ENCODE measurements at regions not wholly inside any gene's neighbourhood (a gene's known extent, or its start where the extent isn't known, plus 50 kb on each side); places are given as distances from the start of the nearest gene placed in this dataset.

GRCh38 chr9:16057541-16057940 is 504.7 kb downstream of the CCDC171 start:
- H3K36me3 ChIP-seq, result no peaks in the 10 kb centered on the region
- no peaks in the 10 kb centered on the region for H3K27me3 ChIP-seq
- H3K4me3 ChIP-seq, result no peak overlapping the region
- no peaks in the 10 kb centered on the region for H3K9me3 ChIP-seq
- no peaks in the 10 kb centered on the region for H3K4me1 ChIP-seq
- H3K27ac ChIP-seq, result no peak overlapping the region
- TF ChIP-seq POLR2A (IDR thresholded peaks at IDR 0.05) (no peak), EP300 (IDR thresholded peaks at IDR 0.05) (no peak), CTCF (IDR thresholded peaks at IDR 0.05) (no peak)
- 86 to 93% methylated on average over 4 of the region's 4 CpGs for WGBS, 2 donors
- DNase-seq (ENCODE audit: low spot score in 2 of 2), result no peak

GRCh38 chr9:16058131-16058549 is 505.3 kb downstream of the CCDC171 start:
- no peak for DNase-seq (ENCODE audit: low spot score in 2 of 2)
- TF ChIP-seq CTCF (IDR thresholded peaks at IDR 0.05) (no peak), EP300 (IDR thresholded peaks at IDR 0.05) (no peak), POLR2A (IDR thresholded peaks at IDR 0.05) (no peak)
- no peaks in the 10 kb centered on the region for H3K27me3 ChIP-seq
- H3K27ac ChIP-seq, result no peak overlapping the region
- 55 to 56% methylated on average over 7 of the region's 7 CpGs for WGBS, 2 donors
- no peak overlapping the region for H3K4me3 ChIP-seq
- no peaks in the 10 kb centered on the region for H3K4me1 ChIP-seq
- H3K36me3 ChIP-seq, result no peaks in the 10 kb centered on the region
- no peaks in the 10 kb centered on the region for H3K9me3 ChIP-seq

- no peak for TF ChIP-seq POLR2A (IDR thresholded peaks at IDR 0.05)
- TF ChIP-seq CTCF (IDR thresholded peaks at IDR 0.05), result no peak
- TF ChIP-seq EP300 (IDR thresholded peaks at IDR 0.05), result no peak
- H3K9me3 ChIP-seq, result no peaks in the 10 kb centered on the region
- H3K4me3 ChIP-seq, result no peak overlapping the region
- H3K27me3 ChIP-seq, result no peaks in the 10 kb centered on the region
- H3K27ac ChIP-seq, result no peak overlapping the region
- 77 to 84% methylated on average over 3 of the region's 3 CpGs for WGBS, 2 donors
- H3K4me1 ChIP-seq, result no peaks in the 10 kb centered on the region
- H3K36me3 ChIP-seq, result no peaks in the 10 kb centered on the region
- no peak for DNase-seq (ENCODE audit: low spot score in 2 of 2)
These were observed 507.7 kb downstream of the CCDC171 start for GRCh38 chr9:16060436-16061129.

- no peak for DNase-seq (ENCODE audit: low spot score in 2 of 2)
- WGBS, 2 donors, result 93 to 95% methylated on average over 9 of the region's 9 CpGs
These were observed 509.8 kb downstream of the CCDC171 start for GRCh38 chr9:16062542-16063240.

More at GRCh38 chr9:16062542-16063240, 509.8 kb downstream of the CCDC171 start:
- Histone ChIP-seq H3K4me3 (no peak overlapping the region), H3K36me3 (no peaks in the 10 kb centered on the region), H3K9me3 (no peaks in the 10 kb centered on the region), H3K27me3 (no peaks in the 10 kb centered on the region), H3K4me1 (no peaks in the 10 kb centered on the region), H3K27ac (no peak overlapping the region)
- TF ChIP-seq CTCF (IDR thresholded peaks at IDR 0.05) (no peak), EP300 (IDR thresholded peaks at IDR 0.05) (no peak), POLR2A (IDR thresholded peaks at IDR 0.05) (no peak)

Measured in tibial nerve (tissue), 4 donors.